Uterus (tissue), 3 donors: ENCODE measurements at regions not wholly inside any gene's neighbourhood (a gene's known extent, or its start where the extent isn't known, plus 50 kb on each side); places are given as distances from the start of the nearest gene placed in this dataset.

Experiments
- DNase-seq, 2 donors: peaks; one replicate each; pipeline ENCODE4 v3.0.0-alpha.2; 2019 to 2020
- H3K27ac ChIP-seq, 2 donors: fragments of 200-600 bp; sonication (generic); 1 replicate in 1 of 2; 2 replicates in 1 of 2; pipeline ENCODE4 v1.5.1; 2016 to 2018
- H3K27me3 ChIP-seq, 2 donors: fragments of 200-600 bp; sonication (generic); one replicate each; pipeline ENCODE4 v1.5.1; 2018 to 2019; ENCODE audit warnings: control low read depth in 1 of 2
- H3K36me3 ChIP-seq, 2 donors: fragments of 200-600 bp; sonication (generic); one replicate each; pipeline ENCODE4 v1.5.1; 2019; ENCODE audit warnings: control low read depth in 1 of 2
- H3K4me1 ChIP-seq, 2 donors: fragments of 200-600 bp; sonication (generic); one replicate each; pipeline ENCODE4 v1.5.1; 2018 to 2019; ENCODE audit warnings: control low read depth in 1 of 2
- H3K4me3 ChIP-seq, 2 donors: fragments of 200-600 bp; sonication (generic); 1 replicate in 1 of 2; 2 replicates in 1 of 2; pipeline ENCODE4 v1.5.1; 2018 to 2019; ENCODE audit warnings: mild to moderate bottlenecking in 1 of 2
- H3K9me3 ChIP-seq, 2 donors: fragments of 200-600 bp; sonication (generic); one replicate each; pipeline ENCODE4 v1.5.1; 2019; ENCODE audit warnings: control low read depth in 1 of 2
- CTCF ChIP-seq, 4 experiments: fragments of 200-600 bp in 2 of 4; fragments of 450-650 bp in 2 of 4; sonication (generic) in 2 of 4; IDR thresholded peaks; one replicate each; pipeline ENCODE4 v1.5.1; 2016 to 2019; ENCODE audit warnings: antibody characterized with exemption in 4 of 4, mild to moderate bottlenecking in 2 of 4, moderate library complexity in 1 of 4
- POLR2A ChIP-seq, 2 donors: fragments of 450-650 bp; IDR thresholded peaks; one replicate each; pipeline ENCODE4 v1.6.1; 2016; ENCODE audit warnings: antibody characterized with exemption in 2 of 2, mild to moderate bottlenecking in 1 of 2, moderate library complexity in 1 of 2
- intact Hi-C: fragments of 100-400 bp; cut with DNase I; formaldehyde crosslinking; loops from one replicate; pipeline ENCODE4 v1.15.1; 2023; ENCODE audit warnings: low total_unique reads
- donor health status: DM: yes; HTN: yes; CAD: no.

- Histone ChIP-seq H3K36me3 (no peaks in the 10 kb centered on the region), H3K4me3 (no peak overlapping the region)
These were observed 270.2 kb downstream of the SHOX2 start for GRCh38 chr3:157836022-157836421.

GRCh38 chr3:157832588-157832987 lies 273.6 kb downstream of the SHOX2 start:
- DNase-seq = no peak
- Histone ChIP-seq H3K36me3 (no peaks in the 10 kb centered on the region), H3K4me3 (no peak overlapping the region), H3K27me3 (no peaks in the 10 kb centered on the region), H3K9me3 (no peaks in the 10 kb centered on the region), H3K27ac (no peak overlapping the region), H3K4me1 (no peaks in the 10 kb centered on the region)
- intact Hi-C loops = no loop called here
- TF ChIP-seq CTCF (IDR thresholded peaks at IDR 0.05) (no peak), POLR2A (IDR thresholded peaks at IDR 0.05) (no peak)

More at GRCh38 chr3:157836022-157836421, 270.2 kb downstream of the SHOX2 start:
- intact Hi-C loops = no loop called here
- no peaks in the 10 kb centered on the region for H3K4me1 ChIP-seq
- TF ChIP-seq POLR2A (IDR thresholded peaks at IDR 0.05) = no peak
- TF ChIP-seq CTCF (IDR thresholded peaks at IDR 0.05) = no peak
- H3K9me3 ChIP-seq = no peaks in the 10 kb centered on the region
- DNase-seq = no peak
- H3K27ac ChIP-seq = no peak overlapping the region
- H3K27me3 ChIP-seq = no peaks in the 10 kb centered on the region

GRCh38 chr3:157830556-157831236 lies 275.5 kb downstream of the SHOX2 start:
- Histone ChIP-seq H3K4me1 (no peaks in the 10 kb centered on the region), H3K27ac (no peak overlapping the region), H3K4me3 (no peak overlapping the region), H3K27me3 (no peaks in the 10 kb centered on the region), H3K36me3 (no peaks in the 10 kb centered on the region), H3K9me3 (no peaks in the 10 kb centered on the region)
- intact Hi-C loops = no loop called here
- DNase-seq = no peak
- TF ChIP-seq CTCF (IDR thresholded peaks at IDR 0.05) = no peak
- TF ChIP-seq POLR2A (IDR thresholded peaks at IDR 0.05) = no peak

- H3K4me3 ChIP-seq = no peak overlapping the region
- H3K4me1 ChIP-seq = no peaks in the 10 kb centered on the region
- H3K36me3 ChIP-seq = no peaks in the 10 kb centered on the region
- no peak for TF ChIP-seq CTCF (IDR thresholded peaks at IDR 0.05)
- no peak for TF ChIP-seq POLR2A (IDR thresholded peaks at IDR 0.05)
- intact Hi-C loops = no loop called here
- no peak for DNase-seq
- no peaks in the 10 kb centered on the region for H3K27me3 ChIP-seq
- no peak overlapping the region for H3K27ac ChIP-seq
- no peaks in the 10 kb centered on the region for H3K9me3 ChIP-seq
These were observed 276.4 kb downstream of the SHOX2 start for GRCh38 chr3:157829786-157830185.

- Histone ChIP-seq H3K36me3 (no peaks in the 10 kb centered on the region), H3K4me1 (no peaks in the 10 kb centered on the region), H3K27ac (no peak overlapping the region), H3K27me3 (no peaks in the 10 kb centered on the region), H3K9me3 (no peaks in the 10 kb centered on the region), H3K4me3 (no peak overlapping the region)
- no peak for TF ChIP-seq CTCF (IDR thresholded peaks at IDR 0.05)
- TF ChIP-seq POLR2A (IDR thresholded peaks at IDR 0.05) = no peak
- no peak for DNase-seq
- intact Hi-C loops = no loop called here
These were observed 281.9 kb downstream of the SHOX2 start for GRCh38 chr3:157824281-157824680.
